Liver (tissue), 3 donors: ENCODE measurements at regions not wholly inside any gene's neighbourhood (a gene's known extent, or its start where the extent isn't known, plus 50 kb on each side); places are given as distances from the start of the nearest gene placed in this dataset.

ENCODE experiments used
- ATF3 ChIP-seq: IDR thresholded peaks from 2 replicates; pipeline ENCODE4 v1.6.1; 2016; ENCODE audit warnings: antibody characterized with exemption
- CTCF ChIP-seq: fragments of 150-350 bp; IDR thresholded peaks from 2 replicates; pipeline ENCODE4 v1.5.1; 2017; ENCODE audit warnings: improper control_type of control experiment, low read depth, low read length; ENCODE audit not compliant: missing input control
- EGR1 ChIP-seq, 2 donors: IDR thresholded peaks; 2 replicates each; pipeline ENCODE4 v1.6.1; 2016 to 2018; ENCODE audit warnings: antibody characterized with exemption in 2 of 2, low read depth in 2 of 2
- GABPA ChIP-seq, 2 donors: IDR thresholded peaks in 1 of 2; conservative IDR thresholded peaks in 1 of 2; 2 replicates each; pipeline ENCODE4 v1.6.1; 2016; ENCODE audit warnings: antibody characterized with exemption in 2 of 2, mild to moderate bottlenecking in 1 of 2, moderate library complexity in 1 of 2
- HNF4A ChIP-seq, 2 donors: conservative IDR thresholded peaks; 2 replicates each; pipeline ENCODE4 v1.6.1; 2016; ENCODE audit warnings: antibody characterized with exemption in 2 of 2, mild to moderate bottlenecking in 2 of 2
- JUND ChIP-seq, 2 donors: IDR thresholded peaks; 2 replicates each; pipeline ENCODE4 v1.6.1; 2016; ENCODE audit warnings: antibody characterized with exemption in 2 of 2
- MAX ChIP-seq: IDR thresholded peaks from 2 replicates; pipeline ENCODE4 v1.6.1; 2016; ENCODE audit warnings: antibody characterized with exemption
- RAD21 ChIP-seq, 2 donors: IDR thresholded peaks; 2 replicates each; pipeline ENCODE4 v1.6.1; 2016; ENCODE audit warnings: antibody characterized with exemption in 2 of 2, mild to moderate bottlenecking in 2 of 2
- RXRA ChIP-seq, 2 donors: IDR thresholded peaks; 2 replicates each; pipeline ENCODE4 v1.6.1; 2017 to 2018; ENCODE audit warnings: antibody characterized with exemption in 2 of 2, mild to moderate bottlenecking in 1 of 2
- SP1 ChIP-seq: IDR thresholded peaks from 2 replicates; pipeline ENCODE4 v1.6.1; 2018; ENCODE audit warnings: antibody characterized with exemption, mild to moderate bottlenecking
- TAF1 ChIP-seq: conservative IDR thresholded peaks from 2 replicates; pipeline ENCODE4 v1.6.1; 2016; ENCODE audit warnings: antibody characterized with exemption, mild to moderate bottlenecking
- ZBTB33 ChIP-seq: IDR thresholded peaks from 2 replicates; pipeline ENCODE4 v1.6.1; 2016; ENCODE audit warnings: antibody characterized with exemption
- TF ChIP-seq, protein P1 (sequence below): IDR thresholded peaks from 2 replicates; pipeline ENCODE4 v1.6.1; 2016; ENCODE audit warnings: antibody characterized with exemption, mild to moderate bottlenecking
- donor health status: healthy.
- donor health status: healthy.

GRCh38 chr1:48089356-48089891 is 92.2 kb upstream of the TRABD2B start:
- TF ChIP-seq TAF1 (no peak), CTCF (no peak), MAX (no peak), HNF4A (conservative IDR thresholded peaks at IDR 0.05) (no peak), RAD21 (IDR thresholded peaks at IDR 0.05) (no peak), ATF3 (no peak), EGR1 (IDR thresholded peaks at IDR 0.05; ENCODE audit: low read depth in 2 of 2) (no peak), ZBTB33 (no peak), SP1 (no peak), GABPA (IDR thresholded peaks at IDR 0.05 in 1 of 2, conservative IDR thresholded peaks at IDR 0.05 in 1 of 2) (no peak), JUND (IDR thresholded peaks at IDR 0.05) (no peak), RXRA (IDR thresholded peaks at IDR 0.05) (no peak)
- TF ChIP-seq, protein P1, sequence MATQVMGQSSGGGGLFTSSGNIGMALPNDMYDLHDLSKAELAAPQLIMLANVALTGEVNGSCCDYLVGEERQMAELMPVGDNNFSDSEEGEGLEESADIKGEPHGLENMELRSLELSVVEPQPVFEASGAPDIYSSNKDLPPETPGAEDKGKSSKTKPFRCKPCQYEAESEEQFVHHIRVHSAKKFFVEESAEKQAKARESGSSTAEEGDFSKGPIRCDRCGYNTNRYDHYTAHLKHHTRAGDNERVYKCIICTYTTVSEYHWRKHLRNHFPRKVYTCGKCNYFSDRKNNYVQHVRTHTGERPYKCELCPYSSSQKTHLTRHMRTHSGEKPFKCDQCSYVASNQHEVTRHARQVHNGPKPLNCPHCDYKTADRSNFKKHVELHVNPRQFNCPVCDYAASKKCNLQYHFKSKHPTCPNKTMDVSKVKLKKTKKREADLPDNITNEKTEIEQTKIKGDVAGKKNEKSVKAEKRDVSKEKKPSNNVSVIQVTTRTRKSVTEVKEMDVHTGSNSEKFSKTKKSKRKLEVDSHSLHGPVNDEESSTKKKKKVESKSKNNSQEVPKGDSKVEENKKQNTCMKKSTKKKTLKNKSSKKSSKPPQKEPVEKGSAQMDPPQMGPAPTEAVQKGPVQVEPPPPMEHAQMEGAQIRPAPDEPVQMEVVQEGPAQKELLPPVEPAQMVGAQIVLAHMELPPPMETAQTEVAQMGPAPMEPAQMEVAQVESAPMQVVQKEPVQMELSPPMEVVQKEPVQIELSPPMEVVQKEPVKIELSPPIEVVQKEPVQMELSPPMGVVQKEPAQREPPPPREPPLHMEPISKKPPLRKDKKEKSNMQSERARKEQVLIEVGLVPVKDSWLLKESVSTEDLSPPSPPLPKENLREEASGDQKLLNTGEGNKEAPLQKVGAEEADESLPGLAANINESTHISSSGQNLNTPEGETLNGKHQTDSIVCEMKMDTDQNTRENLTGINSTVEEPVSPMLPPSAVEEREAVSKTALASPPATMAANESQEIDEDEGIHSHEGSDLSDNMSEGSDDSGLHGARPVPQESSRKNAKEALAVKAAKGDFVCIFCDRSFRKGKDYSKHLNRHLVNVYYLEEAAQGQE = no peak
